Skeletal muscle tissue (tissue), 3 donors: ENCODE measurements at regions not wholly inside any gene's neighbourhood (a gene's known extent, or its start where the extent isn't known, plus 50 kb on each side); places are given as distances from the start of the nearest gene placed in this dataset.
"Not testable (repeated sequence)": the region's sequence is repeated elsewhere in the genome, so short reads cannot be mapped to it uniquely, and the experiment has no call there.

Experiments used
- H3K27ac ChIP-seq: one replicate; pipeline ENCODE4 v1.7.0; 2013; ENCODE audit warnings: mild to moderate bottlenecking, low read depth, low read length, inconsistent platforms
- H3K27me3 ChIP-seq, 3 donors: one replicate each; pipeline ENCODE4 v1.7.0; 2013; ENCODE audit warnings: low read length in 3 of 3; ENCODE audit not compliant: control insufficient read depth in 3 of 3, insufficient read depth in 3 of 3
- H3K36me3 ChIP-seq, 3 donors: one replicate each; pipeline ENCODE4 v1.7.0; 2013; ENCODE audit warnings: low read length in 3 of 3; ENCODE audit not compliant: control insufficient read depth in 3 of 3, insufficient read depth in 3 of 3
- H3K4me1 ChIP-seq, 3 donors: one replicate each; pipeline ENCODE4 v1.7.0; 2013; ENCODE audit warnings: low read length in 3 of 3, mild to moderate bottlenecking in 3 of 3; ENCODE audit not compliant: control insufficient read depth in 3 of 3, insufficient read depth in 3 of 3
- H3K4me3 ChIP-seq, 3 donors: one replicate each; pipeline ENCODE4 v1.7.0; 2013; ENCODE audit warnings: low read length in 3 of 3
- H3K9ac ChIP-seq, 3 donors: one replicate each; pipeline ENCODE4 v1.7.0; 2013; ENCODE audit warnings: low read length in 3 of 3, mild to moderate bottlenecking in 3 of 3, moderate library complexity in 2 of 3, low read depth in 1 of 3
- H3K9me3 ChIP-seq, 3 donors: one replicate each; pipeline ENCODE4 v1.7.0; 2013; ENCODE audit warnings: low read length in 3 of 3; ENCODE audit not compliant: control insufficient read depth in 3 of 3
- donor health status: Osteomylitis.

DNA sequence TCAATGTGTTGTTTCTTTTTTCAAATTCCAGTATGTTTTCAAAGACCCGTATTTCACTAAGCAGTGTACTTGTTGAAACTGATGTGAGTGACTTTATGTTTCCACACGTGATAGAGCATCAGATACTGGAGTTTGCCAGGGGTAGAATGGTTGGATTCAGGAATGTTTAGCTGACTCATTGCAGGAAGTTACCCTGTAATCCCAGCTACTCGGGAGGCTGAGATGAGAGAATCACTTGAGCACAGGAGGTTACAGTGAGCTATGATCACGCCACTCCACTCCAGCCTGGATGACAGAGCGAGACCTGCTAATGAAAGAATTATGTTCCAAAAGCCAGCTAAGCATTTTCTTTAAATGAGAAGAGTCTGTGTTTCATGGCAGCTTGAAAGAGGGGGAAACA is 147.6 kb downstream of the RBMX2 start:
- not testable (repeated sequence) for H3K27ac ChIP-seq, H3K4me3 ChIP-seq, H3K4me1 ChIP-seq, H3K9ac ChIP-seq, H3K27me3 ChIP-seq, H3K9me3 ChIP-seq, H3K36me3 ChIP-seq

DNA sequence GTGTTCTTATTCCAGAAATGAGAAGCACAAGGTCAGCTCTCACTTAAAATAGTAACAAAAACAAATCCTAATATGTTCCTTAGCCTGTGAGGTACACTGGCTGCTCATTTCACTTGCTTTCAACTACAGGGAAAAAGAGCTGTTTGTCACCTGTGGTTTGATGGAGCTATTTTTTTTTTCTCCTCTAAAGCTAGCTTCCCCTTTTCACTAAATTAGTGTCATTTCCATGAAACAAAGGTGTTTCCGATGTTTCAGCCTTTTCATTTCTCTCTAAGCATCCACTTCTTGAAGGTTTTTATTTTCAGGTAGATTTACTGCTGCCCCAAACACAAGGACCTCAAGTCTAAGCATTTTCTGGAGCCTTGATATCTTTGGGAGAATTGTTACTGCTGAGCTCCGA is 148.6 kb downstream of the RBMX2 start:
- Histone ChIP-seq H3K27ac (no peak overlapping the region), H3K4me1 (no peaks in the 10 kb centered on the region), H3K4me3 (no peak overlapping the region), H3K9ac (no peak overlapping the region), H3K27me3 (no peaks in the 10 kb centered on the region), H3K9me3 (no peaks in the 10 kb centered on the region), H3K36me3 (no peaks in the 10 kb centered on the region)

DNA sequence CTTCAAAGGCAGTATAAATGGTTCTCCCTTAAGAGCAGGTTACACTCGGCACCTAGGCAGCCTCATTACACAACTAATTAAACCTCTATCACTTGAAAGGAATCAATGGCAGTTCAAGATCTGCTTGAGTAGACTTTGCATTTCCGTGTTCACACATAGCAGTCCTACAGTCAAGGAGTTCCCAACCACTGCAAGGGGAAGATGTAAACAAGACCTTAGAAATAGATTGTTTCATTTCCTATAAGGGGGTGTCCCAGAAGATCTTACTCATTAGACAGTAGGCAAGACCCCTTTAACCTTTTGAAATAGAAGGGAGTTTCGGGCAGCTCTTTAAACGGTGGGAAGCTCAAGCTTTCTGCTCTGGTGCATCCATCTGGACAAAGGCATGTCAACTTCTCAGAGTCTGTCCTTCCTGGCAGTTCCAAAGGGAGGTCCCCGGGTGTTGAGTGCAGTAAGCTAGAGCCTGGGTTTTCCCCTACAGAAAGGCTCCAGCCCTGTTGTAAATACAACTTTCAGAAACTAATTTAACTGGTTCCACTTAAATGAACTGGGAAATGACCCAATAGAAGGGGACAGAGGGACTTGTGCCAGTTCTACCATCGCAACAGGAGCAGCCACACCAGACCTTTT is 150.8 kb downstream of the RBMX2 start:
- Histone ChIP-seq H3K4me3 (no peak overlapping the region), H3K27me3 (no peaks in the 10 kb centered on the region), H3K9me3 (no peaks in the 10 kb centered on the region), H3K36me3 (no peaks in the 10 kb centered on the region), H3K9ac (no peak overlapping the region), H3K27ac (no peak overlapping the region), H3K4me1 (no peaks in the 10 kb centered on the region)

DNA sequence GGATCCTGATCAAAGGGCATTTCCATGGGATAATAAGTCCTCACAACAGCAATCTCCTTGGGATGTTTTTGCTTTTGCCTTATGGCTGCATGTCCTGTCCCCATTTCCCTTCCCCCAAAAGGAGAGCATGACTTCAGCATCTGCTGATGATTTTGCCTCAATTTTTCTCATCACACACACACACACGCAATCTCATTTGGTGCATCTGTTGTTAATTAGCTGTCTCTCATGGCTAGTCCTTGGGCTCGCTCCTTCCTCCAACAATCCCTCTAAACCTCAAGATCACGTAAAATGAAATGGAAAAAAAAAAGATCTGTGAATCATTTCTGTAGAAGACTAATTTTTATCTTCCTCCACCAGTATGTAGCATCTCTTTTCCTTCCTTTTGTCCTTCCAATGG is 153.6 kb downstream of the RBMX2 start:
- Histone ChIP-seq H3K4me3 (no peak overlapping the region), H3K27ac (no peak overlapping the region), H3K9me3 (no peaks in the 10 kb centered on the region), H3K36me3 (no peaks in the 10 kb centered on the region), H3K4me1 (no peaks in the 10 kb centered on the region), H3K9ac (no peak overlapping the region), H3K27me3 (no peaks in the 10 kb centered on the region)

DNA sequence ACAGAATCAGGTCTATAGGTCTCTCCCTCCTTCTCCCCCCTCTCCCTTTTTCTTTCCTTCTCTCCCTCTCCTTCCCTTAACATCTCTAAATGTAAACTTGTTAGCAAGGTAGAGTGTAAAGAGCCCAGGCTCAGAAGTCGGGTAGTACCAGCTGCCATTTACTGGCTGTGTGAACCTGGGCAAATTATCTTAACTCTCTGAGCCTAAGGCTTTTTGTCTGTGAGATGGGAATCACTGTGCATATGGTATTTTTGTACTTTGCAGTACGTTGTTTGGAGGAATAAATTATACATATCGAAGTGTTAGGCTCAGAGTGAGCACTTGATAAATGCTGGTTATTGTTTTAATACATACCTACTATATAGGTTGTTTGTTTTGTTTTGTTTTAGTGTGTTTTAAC is 154.0 kb downstream of the RBMX2 start:
- no peaks in the 10 kb centered on the region for H3K27me3 ChIP-seq
- no peak overlapping the region for H3K9ac ChIP-seq
- H3K4me1 ChIP-seq = no peaks in the 10 kb centered on the region
- H3K27ac ChIP-seq = no peak overlapping the region
- H3K36me3 ChIP-seq = no peaks in the 10 kb centered on the region
- H3K4me3 ChIP-seq = no peak overlapping the region
- no peaks in the 10 kb centered on the region for H3K9me3 ChIP-seq

DNA sequence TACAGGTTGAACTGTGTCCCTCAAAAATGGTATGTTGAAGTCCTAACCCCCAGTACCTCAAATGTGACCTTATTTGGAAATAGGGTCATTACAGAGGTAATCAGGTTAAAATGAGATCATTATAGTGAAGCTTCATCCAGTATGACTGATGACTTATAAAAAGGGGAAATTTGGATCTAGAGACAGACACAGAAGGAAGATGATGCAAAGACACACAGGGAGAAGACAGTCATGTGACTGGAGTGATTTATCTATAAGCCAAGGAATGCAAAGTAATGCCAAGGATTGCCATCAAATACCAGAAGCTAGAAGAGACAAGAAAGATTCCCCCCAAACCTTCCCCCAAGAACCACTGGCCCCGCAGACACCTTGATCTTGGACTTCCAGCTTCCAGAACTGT is 155.2 kb downstream of the RBMX2 start:
- no peak overlapping the region for H3K4me3 ChIP-seq
- H3K9ac ChIP-seq = no peak overlapping the region
- H3K36me3 ChIP-seq = no peaks in the 10 kb centered on the region
- no peak overlapping the region for H3K27ac ChIP-seq
- H3K27me3 ChIP-seq = no peaks in the 10 kb centered on the region
- H3K9me3 ChIP-seq = no peaks in the 10 kb centered on the region
- no peaks in the 10 kb centered on the region for H3K4me1 ChIP-seq

DNA sequence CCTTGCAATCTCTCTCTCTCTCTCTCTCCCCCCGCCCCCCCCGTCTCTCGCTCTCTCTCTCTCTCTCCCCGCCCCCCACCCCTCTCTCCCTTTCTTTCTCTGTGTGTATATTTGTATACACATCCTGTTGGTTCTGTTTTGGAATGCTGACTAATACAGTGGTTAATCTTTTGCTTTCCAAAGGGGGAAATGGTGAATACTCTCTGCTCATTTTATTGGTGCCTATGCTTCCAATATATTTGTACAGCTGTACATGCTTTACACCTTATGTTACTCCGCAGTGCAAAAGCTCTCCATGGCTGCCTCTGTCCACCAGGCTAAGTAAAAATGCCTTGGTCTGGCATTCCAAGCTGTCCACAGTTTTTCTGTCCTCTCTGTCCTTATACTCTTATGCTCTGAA is 158.8 kb downstream of the RBMX2 start:
- Histone ChIP-seq H3K27ac (no peak overlapping the region), H3K9ac (no peak overlapping the region), H3K9me3 (no peaks in the 10 kb centered on the region), H3K4me1 (no peaks in the 10 kb centered on the region), H3K4me3 (no peak overlapping the region), H3K27me3 (peaks cover 0 to 5% (median 0%) of the 10 kb centered on the region in 3 donors), H3K36me3 (no peaks in the 10 kb centered on the region)

DNA sequence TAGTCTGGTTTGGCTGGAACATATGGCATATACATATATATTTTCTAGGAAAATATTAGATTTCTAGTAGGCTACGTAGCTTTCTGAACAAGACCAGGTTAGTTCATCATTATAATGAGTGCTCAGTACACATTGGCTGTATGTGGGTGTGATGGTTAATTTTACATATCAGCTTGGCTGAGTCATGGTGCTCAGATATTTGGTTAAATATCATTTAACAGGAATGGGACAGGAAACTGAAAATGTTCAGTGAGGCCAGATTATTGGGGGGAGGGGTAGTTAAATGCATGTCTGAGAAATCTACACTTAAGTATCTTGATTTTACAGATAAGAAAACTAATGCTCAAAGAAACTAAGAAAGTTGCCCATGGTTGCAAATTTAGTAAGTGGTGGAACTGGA is 160.1 kb downstream of the RBMX2 start:
- Histone ChIP-seq H3K4me1 (no peaks in the 10 kb centered on the region), H3K9me3 (no peaks in the 10 kb centered on the region), H3K4me3 (no peak overlapping the region), H3K9ac (no peak overlapping the region), H3K36me3 (no peaks in the 10 kb centered on the region), H3K27ac (no peak overlapping the region), H3K27me3 (peaks cover 0 to 5% (median 0%) of the 10 kb centered on the region in 3 donors)

DNA sequence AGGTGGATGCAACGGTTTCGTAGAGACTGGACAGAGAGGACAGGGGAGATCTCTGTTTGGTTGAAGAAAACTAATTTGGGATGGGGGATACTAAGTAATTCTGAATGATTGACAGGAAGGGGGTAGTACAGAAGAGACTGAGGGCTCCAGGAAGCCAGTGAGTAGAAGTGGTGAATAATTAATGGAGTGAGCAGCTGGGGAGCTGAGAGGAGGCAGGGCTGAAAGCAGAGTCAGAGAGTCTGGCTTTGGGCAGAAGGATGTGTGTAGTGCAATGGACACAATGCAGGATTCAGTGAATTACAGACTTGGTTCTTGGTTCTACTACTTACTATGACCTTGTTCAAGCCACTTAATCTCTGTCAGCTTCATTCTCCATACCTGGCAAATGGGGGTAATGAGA is 161.7 kb downstream of the RBMX2 start:
- Histone ChIP-seq H3K27ac (no peak overlapping the region), H3K9me3 (no peaks in the 10 kb centered on the region), H3K4me1 (no peaks in the 10 kb centered on the region), H3K9ac (no peak overlapping the region), H3K27me3 (peaks cover 0 to 5% (median 0%) of the 10 kb centered on the region in 3 donors), H3K36me3 (no peaks in the 10 kb centered on the region), H3K4me3 (no peak overlapping the region)

DNA sequence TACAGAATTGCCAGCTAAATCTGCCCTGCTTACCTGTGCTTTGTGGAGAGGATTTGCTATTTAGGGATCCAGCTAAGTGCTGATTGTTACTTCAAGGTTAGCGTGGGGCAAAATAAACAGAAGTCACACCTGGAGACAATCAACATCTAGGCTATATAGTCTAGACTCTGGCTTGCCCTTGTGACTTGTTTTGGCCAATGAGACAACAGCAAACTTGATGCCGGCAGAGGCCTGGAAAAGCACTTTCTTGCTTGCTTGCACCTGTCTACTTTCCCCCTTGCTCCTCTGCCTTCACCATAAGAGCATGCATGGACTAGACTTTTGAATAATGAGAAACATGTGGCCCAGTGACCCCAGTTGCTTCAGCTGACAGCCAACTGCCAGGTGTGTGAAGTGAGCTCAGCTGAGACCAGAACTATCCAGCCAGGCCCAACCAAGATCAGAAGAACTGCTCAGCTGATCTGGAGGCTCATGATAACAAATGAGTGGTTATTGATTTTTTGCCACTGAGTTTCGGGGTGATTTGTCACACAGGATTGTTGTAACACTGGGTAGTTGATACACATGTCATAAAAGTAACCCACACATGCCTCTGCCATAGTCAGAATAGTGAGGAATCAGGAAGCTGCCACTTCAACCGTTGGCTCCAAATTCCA is 164.4 kb downstream of the RBMX2 start:
- no peaks in the 10 kb centered on the region for H3K9me3 ChIP-seq
- H3K27me3 ChIP-seq = peaks cover 0 to 5% (median 0%) of the 10 kb centered on the region in 3 donors
- no peaks in the 10 kb centered on the region for H3K4me1 ChIP-seq
- no peak overlapping the region for H3K9ac ChIP-seq
- H3K36me3 ChIP-seq = no peaks in the 10 kb centered on the region
- H3K4me3 ChIP-seq = no peak overlapping the region
- H3K27ac ChIP-seq = no peak overlapping the region
